ENCODE measurements at regions not wholly inside any gene's neighbourhood (a gene's known extent, or its start where the extent isn't known, plus 50 kb on each side); places are given as distances from the start of the nearest gene placed in this dataset.
A peak's percentile ranks its signal among the peaks of the same experiment; 100 is the strongest.

- H3K36me3 ChIP-seq (ENCODE audit: control insufficient read depth in 2 of 4, insufficient read depth in 4 of 4, low read length in 3 of 4), result no peaks in the 10 kb centered on the region
- no peak for DNase-seq (ENCODE audit: low read depth in 1 of 2, low spot score in 2 of 2)
- no peak overlapping the region for H2AK5ac ChIP-seq (ENCODE audit: low read depth, low read length)
- no peak overlapping the region for H4K8ac ChIP-seq (ENCODE audit: extremely low read depth, insufficient read depth, low read length)
- 95% methylated on average over 5 of the region's 5 CpGs; no CpG with 5 or more reads in 1 of the 2 experiments for WGBS, 2 experiments (ENCODE audit: extremely low coverage in 1 of 2, insufficient coverage in 1 of 2, insufficient read length in 1 of 2, insufficient replicate concordance in 2 of 2, low coverage in 1 of 2, low lambda C conversion rate in 2 of 2, missing lambda C conversion rate in 1 of 2)
- H2BK12ac ChIP-seq (ENCODE audit: low read depth, low read length), result no peak overlapping the region
- no peak overlapping the region for H3K23ac ChIP-seq (ENCODE audit: insufficient read length)
- no peak overlapping the region for H3K14ac ChIP-seq (ENCODE audit: insufficient read length)
- H2BK5ac ChIP-seq (ENCODE audit: low read depth, low read length), result no peak overlapping the region
- H3K9me3 ChIP-seq (ENCODE audit: insufficient read depth in 2 of 2, low read depth in 1 of 2, low read length in 1 of 2), result no peaks in the 10 kb centered on the region
- no peak overlapping the region for H2BK120ac ChIP-seq (replicated peaks; ENCODE audit: low read depth, low read length)
- no peaks in the 10 kb centered on the region for H3K4me1 ChIP-seq (replicated peaks in 1 of 4; ENCODE audit: control insufficient read depth in 3 of 4, insufficient read depth in 4 of 4, low read length in 3 of 4)
- no peak overlapping the region for H3K4ac ChIP-seq (replicated peaks; ENCODE audit: insufficient read length, low read depth, low read length)
- H3K9ac ChIP-seq (replicated peaks in 1 of 4; ENCODE audit: extremely low read depth in 1 of 4, low read depth in 3 of 4, low read length in 3 of 4), result no peak overlapping the region
- ChIA-PET CTCF (ENCODE audit: partially characterized antibody) (interaction anchor here (1.1 to 2.5 kb wide), 2 partner anchors 29 to 118 kb away, joined by 6 to 8 read pairs; no protein-coding TSS in a partner anchor), POLR2A (ENCODE audit: partially characterized antibody) (no interaction called here)
- no peak for FAIRE-seq
- no peak overlapping the region for H2AFZ ChIP-seq (ENCODE audit: low read length)
- H4K91ac ChIP-seq (replicated peaks; ENCODE audit: insufficient read length, low read length), result no peak overlapping the region
- no peak overlapping the region for H4K5ac ChIP-seq (ENCODE audit: insufficient read length, low read depth, low read length)
- no peaks in the 10 kb centered on the region for H3K79me2 ChIP-seq (ENCODE audit: control insufficient read depth in 1 of 2, insufficient read depth in 2 of 2, low read length in 2 of 2)
- H3K27ac ChIP-seq (ENCODE audit: low read depth, low read length), result no peak overlapping the region
- no peaks in the 10 kb centered on the region for H3K23me2 ChIP-seq (ENCODE audit: low read depth, low read length)
- no peak overlapping the region for H3K4me2 ChIP-seq (ENCODE audit: insufficient read depth in 1 of 2, low read depth in 2 of 2, low read length in 2 of 2)
- H3K79me1 ChIP-seq (ENCODE audit: low read depth, low read length), result no peaks in the 10 kb centered on the region
- H4K20me1 ChIP-seq (replicated peaks in 1 of 2; ENCODE audit: control insufficient read depth in 1 of 2, insufficient read depth in 2 of 2, low read length in 2 of 2), result no peaks in the 10 kb centered on the region
- no peak overlapping the region for H3K4me3 ChIP-seq (ENCODE audit: extremely low read depth in 1 of 4, insufficient read depth in 2 of 4, low read depth in 3 of 4, low read length in 4 of 4)
- TF ChIP-seq CEBPB (IDR thresholded peaks at IDR 0.05; ENCODE audit: low read depth, low read length) (peak; percentile 37; the same call in 1 of the 2 replicates), TEAD4 (IDR thresholded peaks at IDR 0.05; ENCODE audit: low read depth, low read length) (no peak), RFX5 (IDR thresholded peaks at IDR 0.05; ENCODE audit: borderline replicate concordance, low read depth, low read length) (no peak), E2F6 (IDR thresholded peaks at IDR 0.05) (no peak), EGR1 (IDR thresholded peaks at IDR 0.05; ENCODE audit: borderline replicate concordance, low read depth, low read length) (no peak)
- H3K27me3 ChIP-seq (replicated peaks in 1 of 4; ENCODE audit: control insufficient read depth in 3 of 4, extremely low read depth in 1 of 4, insufficient read depth in 3 of 4, low read length in 3 of 4), result no peaks in the 10 kb centered on the region
- no peak overlapping the region for H3K18ac ChIP-seq (ENCODE audit: extremely low read depth, low read length)
- H2BK15ac ChIP-seq (ENCODE audit: low read length), result no peak overlapping the region
- no peak overlapping the region for H2BK20ac ChIP-seq (ENCODE audit: low read length)
- H3K56ac ChIP-seq (replicated peaks; ENCODE audit: insufficient read length, low read depth, low read length), result no peak overlapping the region
Measured at GRCh38 chr4:111281219-111281618, 658.3 kb upstream of the PITX2 start.
